Suprapubic skin (tissue), 4 donors: ENCODE measurements at regions not wholly inside any gene's neighbourhood (a gene's known extent, or its start where the extent isn't known, plus 50 kb on each side); places are given as distances from the start of the nearest gene placed in this dataset.

ENCODE experiments used
- DNase-seq, 2 donors: peaks; one replicate each; pipeline ENCODE4 v3.0.0-alpha.2; 2019; ENCODE audit warnings: low spot score in 2 of 2
- H3K27ac ChIP-seq: fragments of 200-600 bp; sonication (generic); one replicate; pipeline ENCODE4 v1.5.1; 2019
- H3K27me3 ChIP-seq: fragments of 200-600 bp; sonication (generic); one replicate; pipeline ENCODE4 v1.5.1; 2019
- H3K36me3 ChIP-seq: fragments of 200-600 bp; sonication (generic); one replicate; pipeline ENCODE4 v1.5.1; 2019
- H3K4me1 ChIP-seq: fragments of 200-600 bp; sonication (generic); one replicate; pipeline ENCODE4 v1.5.1; 2019
- H3K4me3 ChIP-seq: fragments of 200-600 bp; sonication (generic); one replicate; pipeline ENCODE4 v1.5.1; 2019; ENCODE audit warnings: mild to moderate bottlenecking
- H3K9me3 ChIP-seq: fragments of 200-600 bp; sonication (generic); one replicate; pipeline ENCODE4 v1.5.1; 2019
- EP300 ChIP-seq: sonication (generic); formaldehyde crosslinking; IDR thresholded peaks from one replicate; pipeline ENCODE4 v1.6.1; 2017; ENCODE audit warnings: antibody characterized with exemption
- POLR2A ChIP-seq, 2 donors: fragments of 450-650 bp; IDR thresholded peaks; one replicate each; pipeline ENCODE4 v1.6.1; 2017; ENCODE audit warnings: antibody characterized with exemption in 2 of 2, mild to moderate bottlenecking in 2 of 2, moderate library complexity in 2 of 2
- POLR2AphosphoS5 ChIP-seq, 3 donors: sonication (generic); formaldehyde crosslinking; IDR thresholded peaks; one replicate each; pipeline ENCODE4 v1.6.1; 2017; ENCODE audit warnings: antibody characterized with exemption in 3 of 3
- WGBS: methylation state at CpG from one replicate; pipeline ENCODE4 v1.1.5; 2018; 5-methylcytosine and 5-hydroxymethylcytosine counted together
- TF ChIP-seq, protein P1 (sequence below), 2 donors: fragments of 200-600 bp in 1 of 2; fragments of 450-650 bp in 1 of 2; sonication (generic) in 1 of 2; IDR thresholded peaks; one replicate each; pipeline ENCODE4 v1.5.1; 2016 to 2019; ENCODE audit warnings: antibody characterized with exemption in 2 of 2, mild to moderate bottlenecking in 1 of 2, moderate library complexity in 1 of 2

DNA sequence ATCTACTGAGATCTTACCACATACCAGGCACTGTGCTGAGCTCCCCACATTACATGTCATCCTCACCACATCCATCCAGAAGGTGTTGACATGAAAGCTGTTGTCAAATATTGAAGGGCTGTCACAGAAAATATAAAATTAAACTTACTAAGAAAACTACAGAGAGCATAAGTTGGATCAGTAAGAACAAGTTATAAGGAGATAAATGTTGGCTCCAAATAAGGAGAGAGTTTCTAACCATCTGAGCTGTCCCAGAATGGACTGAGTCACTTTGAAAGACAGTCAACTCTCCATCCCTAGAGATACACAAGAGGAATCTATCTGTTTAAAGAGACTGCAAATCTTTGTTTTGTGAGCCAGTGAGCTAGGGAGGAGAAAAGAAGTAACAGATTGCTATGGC lies 169.8 kb downstream of the DRD1 start:
- Histone ChIP-seq H3K36me3 (no peaks in the 10 kb centered on the region), H3K27ac (no peak overlapping the region), H3K4me3 (no peak overlapping the region), H3K9me3 (no peaks in the 10 kb centered on the region), H3K27me3 (no peaks in the 10 kb centered on the region), H3K4me1 (no peaks in the 10 kb centered on the region)
- no peak for DNase-seq
- TF ChIP-seq, protein P1, sequence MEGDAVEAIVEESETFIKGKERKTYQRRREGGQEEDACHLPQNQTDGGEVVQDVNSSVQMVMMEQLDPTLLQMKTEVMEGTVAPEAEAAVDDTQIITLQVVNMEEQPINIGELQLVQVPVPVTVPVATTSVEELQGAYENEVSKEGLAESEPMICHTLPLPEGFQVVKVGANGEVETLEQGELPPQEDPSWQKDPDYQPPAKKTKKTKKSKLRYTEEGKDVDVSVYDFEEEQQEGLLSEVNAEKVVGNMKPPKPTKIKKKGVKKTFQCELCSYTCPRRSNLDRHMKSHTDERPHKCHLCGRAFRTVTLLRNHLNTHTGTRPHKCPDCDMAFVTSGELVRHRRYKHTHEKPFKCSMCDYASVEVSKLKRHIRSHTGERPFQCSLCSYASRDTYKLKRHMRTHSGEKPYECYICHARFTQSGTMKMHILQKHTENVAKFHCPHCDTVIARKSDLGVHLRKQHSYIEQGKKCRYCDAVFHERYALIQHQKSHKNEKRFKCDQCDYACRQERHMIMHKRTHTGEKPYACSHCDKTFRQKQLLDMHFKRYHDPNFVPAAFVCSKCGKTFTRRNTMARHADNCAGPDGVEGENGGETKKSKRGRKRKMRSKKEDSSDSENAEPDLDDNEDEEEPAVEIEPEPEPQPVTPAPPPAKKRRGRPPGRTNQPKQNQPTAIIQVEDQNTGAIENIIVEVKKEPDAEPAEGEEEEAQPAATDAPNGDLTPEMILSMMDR (IDR thresholded peaks at IDR 0.05), result no peak
- TF ChIP-seq EP300, result no peak
- no peak for TF ChIP-seq POLR2A (IDR thresholded peaks at IDR 0.05)
- TF ChIP-seq POLR2AphosphoS5 (IDR thresholded peaks at IDR 0.05), result no peak

DNA sequence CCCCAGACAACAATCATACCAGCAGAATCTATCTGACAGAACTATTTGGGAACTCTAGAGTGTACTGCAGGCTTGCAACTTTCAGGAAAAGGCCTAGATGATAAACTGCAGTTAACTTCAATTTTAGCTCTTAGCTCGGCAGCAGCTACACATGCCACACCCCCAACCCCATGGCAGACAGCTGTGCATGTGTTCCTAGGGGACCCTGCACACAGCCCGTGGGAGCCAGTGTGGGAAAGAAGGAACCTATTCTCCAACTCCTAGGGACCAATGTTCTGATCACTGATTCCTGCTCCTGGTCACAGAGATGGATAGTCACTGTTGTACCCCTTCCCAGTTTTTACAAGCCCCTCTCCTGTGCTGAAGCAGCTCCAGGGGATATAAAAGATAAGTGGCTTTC lies 179.6 kb downstream of the DRD1 start:
- no peak for DNase-seq
- Histone ChIP-seq H3K36me3 (no peaks in the 10 kb centered on the region), H3K4me1 (no peaks in the 10 kb centered on the region), H3K27ac (no peak overlapping the region), H3K27me3 (no peaks in the 10 kb centered on the region), H3K4me3 (no peak overlapping the region), H3K9me3 (no peaks in the 10 kb centered on the region)
- TF ChIP-seq, protein P1 (IDR thresholded peaks at IDR 0.05), result no peak
- no peak for TF ChIP-seq POLR2AphosphoS5 (IDR thresholded peaks at IDR 0.05)
- no peak for TF ChIP-seq EP300
- TF ChIP-seq POLR2A (IDR thresholded peaks at IDR 0.05), result no peak
- 49% methylated on average over 2 of the region's 2 CpGs for WGBS

DNA sequence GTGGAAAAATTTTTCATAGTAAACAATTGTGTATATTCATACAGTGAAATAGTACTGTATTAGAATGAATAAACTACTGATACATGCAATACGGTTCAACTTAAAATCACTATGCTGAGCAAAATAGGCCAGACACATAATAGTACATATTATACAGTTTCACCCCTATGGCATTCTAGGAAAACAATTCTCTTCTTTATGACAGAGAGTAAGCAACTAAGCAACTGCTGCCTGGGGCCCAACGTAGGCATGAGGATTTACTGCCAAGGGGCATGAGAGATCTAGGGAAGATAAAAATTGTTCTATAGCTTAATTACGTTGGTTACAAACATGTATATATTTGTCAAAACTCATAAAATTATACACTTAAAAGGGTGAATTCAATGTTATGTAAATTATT lies 180.2 kb downstream of the DRD1 start:
- Histone ChIP-seq H3K27me3 (no peaks in the 10 kb centered on the region), H3K4me1 (no peaks in the 10 kb centered on the region), H3K4me3 (no peak overlapping the region), H3K27ac (no peak overlapping the region), H3K9me3 (no peaks in the 10 kb centered on the region), H3K36me3 (no peaks in the 10 kb centered on the region)
- DNase-seq, result no peak
- TF ChIP-seq POLR2AphosphoS5 (IDR thresholded peaks at IDR 0.05) (no peak), EP300 (no peak), POLR2A (IDR thresholded peaks at IDR 0.05) (no peak)
- TF ChIP-seq, protein P1 (IDR thresholded peaks at IDR 0.05), result no peak
- 52% methylated on average over 3 of the region's 3 CpGs for WGBS

DNA sequence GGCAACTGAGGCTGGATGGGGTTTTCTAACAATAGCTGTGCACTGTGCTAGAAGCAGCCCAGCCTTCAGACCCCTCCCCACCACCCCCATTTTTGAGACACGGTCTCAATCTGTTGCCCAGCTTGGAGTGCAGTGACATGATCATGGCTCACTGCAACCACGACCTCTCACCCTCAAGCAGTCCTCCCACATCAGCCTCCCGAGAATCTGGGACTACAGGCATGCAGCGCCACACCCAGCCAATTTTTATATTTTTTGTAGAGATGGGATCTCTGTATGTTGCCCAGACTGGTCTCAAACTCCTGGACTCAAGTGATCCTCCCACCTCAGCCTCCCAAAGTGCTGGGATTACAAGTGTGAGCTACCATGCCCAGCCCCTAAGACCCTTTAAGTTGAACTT lies 182.5 kb downstream of the DRD1 start:
- Histone ChIP-seq H3K36me3 (no peaks in the 10 kb centered on the region), H3K4me1 (no peaks in the 10 kb centered on the region), H3K9me3 (no peaks in the 10 kb centered on the region), H3K4me3 (no peak overlapping the region), H3K27me3 (no peaks in the 10 kb centered on the region), H3K27ac (no peak overlapping the region)
- no peak for DNase-seq
- 79% methylated on average over 4 of the region's 4 CpGs for WGBS
- no peak for TF ChIP-seq EP300
- TF ChIP-seq, protein P1 (IDR thresholded peaks at IDR 0.05), result no peak
- TF ChIP-seq POLR2A (IDR thresholded peaks at IDR 0.05), result no peak
- no peak for TF ChIP-seq POLR2AphosphoS5 (IDR thresholded peaks at IDR 0.05)

DNA sequence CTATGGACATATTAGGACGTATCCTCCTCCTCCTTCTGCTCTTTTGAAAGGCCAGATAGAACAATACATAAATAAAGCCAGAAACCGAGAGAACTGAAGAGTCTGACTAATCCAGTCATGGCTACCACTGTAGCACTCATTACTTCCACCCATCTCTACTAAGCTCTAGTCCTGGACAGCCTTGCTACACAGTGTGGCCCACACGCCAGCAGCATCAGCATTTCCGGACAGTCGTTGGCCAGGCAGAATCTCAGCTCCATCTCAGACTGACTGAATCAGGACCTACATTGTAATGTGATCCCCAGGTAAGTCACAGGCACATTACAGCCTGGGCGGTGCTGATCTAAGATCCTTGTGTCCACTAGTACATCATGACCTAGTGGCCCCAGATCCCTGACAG lies 182.9 kb downstream of the DRD1 start:
- H3K36me3 ChIP-seq, result no peaks in the 10 kb centered on the region
- H3K4me1 ChIP-seq, result no peaks in the 10 kb centered on the region
- DNase-seq, result no peak
- TF ChIP-seq POLR2AphosphoS5 (IDR thresholded peaks at IDR 0.05) (no peak), POLR2A (IDR thresholded peaks at IDR 0.05) (no peak), EP300 (no peak)
- TF ChIP-seq, protein P1 (IDR thresholded peaks at IDR 0.05), result no peak
- no peaks in the 10 kb centered on the region for H3K9me3 ChIP-seq
- 78% methylated on average over 5 of the region's 6 CpGs for WGBS
- H3K27me3 ChIP-seq, result no peaks in the 10 kb centered on the region
- H3K4me3 ChIP-seq, result no peak overlapping the region
- H3K27ac ChIP-seq, result no peak overlapping the region
